Body of pancreas (tissue), 4 donors: ENCODE measurements at regions not wholly inside any gene's neighbourhood (a gene's known extent, or its start where the extent isn't known, plus 50 kb on each side); places are given as distances from the start of the nearest gene placed in this dataset.

Experiments
- ATAC-seq: fragments of 150-250 bp; one replicate; pipeline ENCODE4 v1.9.1; 2016
- DNase-seq, 4 donors: peaks; one replicate each; pipeline ENCODE4 v3.0.0-alpha.2; 2019
- H3K27ac ChIP-seq, 4 donors: fragments of 200-600 bp; sonication (generic); 1 replicate in 3 of 4; 2 replicates in 1 of 4; pipeline versions ENCODE4 v1.5.1 to v1.6.1; 2016 to 2019; ENCODE audit warnings: mild to moderate bottlenecking in 1 of 4, mixed read lengths in 1 of 4, moderate library complexity in 1 of 4
- H3K27me3 ChIP-seq, 2 donors: fragments of 200-600 bp; sonication (generic); one replicate each; pipeline ENCODE4 v1.6.0; 2016; ENCODE audit warnings: mild to moderate bottlenecking in 1 of 2
- H3K36me3 ChIP-seq, 2 donors: fragments of 200-600 bp; sonication (generic); replicated peaks in 1 of 2; 2 replicates each; pipeline ENCODE4 v1.5.1; 2016; ENCODE audit warnings: low read depth in 2 of 2; ENCODE audit not compliant: insufficient read depth in 1 of 2
- H3K4me1 ChIP-seq: fragments of 200-600 bp; sonication (generic); one replicate; pipeline ENCODE4 v1.6.0; 2016
- H3K4me3 ChIP-seq, 2 donors: fragments of 200-600 bp; sonication (generic); 1 replicate in 1 of 2; 2 replicates in 1 of 2; pipeline ENCODE4 v1.5.1; 2016 to 2019
- H3K9me3 ChIP-seq, 3 donors: fragments of 200-600 bp; sonication (generic); 1 replicate in 2 of 3; 2 replicates in 1 of 3; pipeline ENCODE4 v1.5.1; 2016
- POLR2A ChIP-seq, 3 donors: fragments of 450-650 bp; IDR thresholded peaks; one replicate each; pipeline ENCODE4 v1.6.1; 2016; ENCODE audit warnings: antibody characterized with exemption in 3 of 3, mild to moderate bottlenecking in 2 of 3
- WGBS, 2 donors: methylation state at CpG; one replicate each; pipeline ENCODE4 v1.1.5; 2017; 5-methylcytosine and 5-hydroxymethylcytosine counted together
- intact Hi-C: fragments of 100-400 bp; cut with DNase I; formaldehyde crosslinking; loops from one replicate; pipeline ENCODE4 v1.15.1; 2023
- TF ChIP-seq, protein P1 (sequence below), 7 experiments: fragments of 450-650 bp in 4 of 7; fragments of 200-600 bp in 3 of 7; sonication (generic) in 3 of 7; IDR thresholded peaks; one replicate each; pipeline ENCODE4 v1.5.1; 2016 to 2019; ENCODE audit warnings: antibody characterized with exemption in 7 of 7

DNA sequence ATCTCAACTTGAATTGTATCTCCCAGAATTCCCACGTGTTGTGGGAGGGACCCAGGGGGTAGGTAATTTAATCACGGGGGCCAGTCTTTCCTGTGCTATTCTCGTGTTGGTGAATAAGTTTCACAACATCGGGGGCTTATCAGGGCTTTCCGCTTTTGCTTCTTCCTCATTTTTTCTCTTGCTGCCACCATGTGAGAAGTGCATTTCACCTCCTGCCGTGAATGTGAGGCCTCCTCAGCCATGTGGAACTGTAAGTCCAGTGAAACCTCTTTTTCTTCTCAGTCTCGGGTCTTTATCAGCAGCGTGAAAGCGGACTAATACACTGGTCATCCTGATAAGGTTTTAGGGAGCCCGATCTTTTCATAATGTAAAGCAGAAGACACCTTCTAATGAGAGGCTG is 687.0 kb upstream of the FTMT start:
- H3K4me1 ChIP-seq = no peaks in the 10 kb centered on the region
- TF ChIP-seq POLR2A (IDR thresholded peaks at IDR 0.05) = no peak
- TF ChIP-seq, protein P1, sequence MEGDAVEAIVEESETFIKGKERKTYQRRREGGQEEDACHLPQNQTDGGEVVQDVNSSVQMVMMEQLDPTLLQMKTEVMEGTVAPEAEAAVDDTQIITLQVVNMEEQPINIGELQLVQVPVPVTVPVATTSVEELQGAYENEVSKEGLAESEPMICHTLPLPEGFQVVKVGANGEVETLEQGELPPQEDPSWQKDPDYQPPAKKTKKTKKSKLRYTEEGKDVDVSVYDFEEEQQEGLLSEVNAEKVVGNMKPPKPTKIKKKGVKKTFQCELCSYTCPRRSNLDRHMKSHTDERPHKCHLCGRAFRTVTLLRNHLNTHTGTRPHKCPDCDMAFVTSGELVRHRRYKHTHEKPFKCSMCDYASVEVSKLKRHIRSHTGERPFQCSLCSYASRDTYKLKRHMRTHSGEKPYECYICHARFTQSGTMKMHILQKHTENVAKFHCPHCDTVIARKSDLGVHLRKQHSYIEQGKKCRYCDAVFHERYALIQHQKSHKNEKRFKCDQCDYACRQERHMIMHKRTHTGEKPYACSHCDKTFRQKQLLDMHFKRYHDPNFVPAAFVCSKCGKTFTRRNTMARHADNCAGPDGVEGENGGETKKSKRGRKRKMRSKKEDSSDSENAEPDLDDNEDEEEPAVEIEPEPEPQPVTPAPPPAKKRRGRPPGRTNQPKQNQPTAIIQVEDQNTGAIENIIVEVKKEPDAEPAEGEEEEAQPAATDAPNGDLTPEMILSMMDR (IDR thresholded peaks at IDR 0.05) = no peak
- no peak for DNase-seq
- no peaks in the 10 kb centered on the region for H3K27me3 ChIP-seq
- no peaks in the 10 kb centered on the region for H3K9me3 ChIP-seq
- H3K4me3 ChIP-seq = no peak overlapping the region
- WGBS, 2 donors = 58 to 61% methylated on average over 10 of the region's 10 CpGs
- no peaks in the 10 kb centered on the region for H3K36me3 ChIP-seq
- H3K27ac ChIP-seq = no peak overlapping the region
- no peak for ATAC-seq
- intact Hi-C loops = no loop called here

DNA sequence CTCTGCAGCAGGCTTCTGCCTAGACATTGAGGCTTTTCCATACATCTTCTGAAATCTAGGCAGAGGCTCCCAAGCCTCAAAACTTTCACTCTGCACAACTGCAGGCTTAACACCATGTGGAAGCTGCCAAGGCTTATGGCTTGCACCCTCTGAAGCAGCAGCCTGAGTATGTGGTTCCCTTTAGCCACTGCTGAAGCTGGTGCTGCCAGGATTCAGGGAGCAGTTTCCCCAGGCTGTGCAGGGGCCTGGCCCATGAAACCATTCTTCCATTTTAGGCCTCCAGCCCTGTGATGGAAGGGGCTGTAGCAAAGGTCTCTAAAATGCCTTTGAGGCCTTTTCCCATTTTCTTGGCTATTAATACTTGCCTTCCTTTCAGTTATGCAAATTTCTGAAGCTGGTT is 680.3 kb upstream of the FTMT start:
- intact Hi-C loops = no loop called here
- no peak for ATAC-seq
- no peak for TF ChIP-seq POLR2A (IDR thresholded peaks at IDR 0.05)
- TF ChIP-seq, protein P1 (IDR thresholded peaks at IDR 0.05) = no peak

DNA sequence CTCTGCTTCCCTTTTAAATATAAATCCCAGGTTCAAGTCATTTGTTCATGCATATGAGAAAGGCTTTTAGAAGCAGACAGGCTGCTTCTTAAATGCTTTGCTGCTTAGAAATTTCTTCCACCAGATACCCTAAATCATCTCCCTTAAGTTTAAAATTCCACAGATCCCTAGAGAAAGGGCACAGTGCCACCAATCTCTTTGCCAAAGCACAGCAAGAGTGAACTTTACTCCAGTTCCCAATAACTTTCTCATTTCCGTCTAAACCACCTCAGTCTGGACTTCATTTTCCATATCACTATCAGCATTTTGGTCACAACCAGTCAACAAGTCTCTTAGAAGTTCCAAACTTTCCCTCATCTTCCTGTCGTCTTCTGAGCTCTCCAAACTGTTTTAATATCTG is 679.8 kb upstream of the FTMT start:
- 33 to 45% methylated on average over 2 of the region's 2 CpGs for WGBS, 2 donors
- H3K27ac ChIP-seq = no peak overlapping the region
- ATAC-seq (no peak), DNase-seq (no peak)
- intact Hi-C loops = no loop called here
- TF ChIP-seq, protein P1 (IDR thresholded peaks at IDR 0.05) = no peak
- no peak for TF ChIP-seq POLR2A (IDR thresholded peaks at IDR 0.05)
- no peaks in the 10 kb centered on the region for H3K4me1 ChIP-seq
- H3K36me3 ChIP-seq = no peaks in the 10 kb centered on the region
- no peaks in the 10 kb centered on the region for H3K9me3 ChIP-seq
- no peaks in the 10 kb centered on the region for H3K27me3 ChIP-seq
- no peak overlapping the region for H3K4me3 ChIP-seq

More for the DNA sequence above, 680.3 kb upstream of the FTMT start:
- Histone ChIP-seq H3K9me3 (no peaks in the 10 kb centered on the region), H3K4me3 (no peak overlapping the region), H3K27ac (no peak overlapping the region), H3K27me3 (no peaks in the 10 kb centered on the region), H3K36me3 (no peaks in the 10 kb centered on the region), H3K4me1 (no peaks in the 10 kb centered on the region)
- no peak for DNase-seq

DNA sequence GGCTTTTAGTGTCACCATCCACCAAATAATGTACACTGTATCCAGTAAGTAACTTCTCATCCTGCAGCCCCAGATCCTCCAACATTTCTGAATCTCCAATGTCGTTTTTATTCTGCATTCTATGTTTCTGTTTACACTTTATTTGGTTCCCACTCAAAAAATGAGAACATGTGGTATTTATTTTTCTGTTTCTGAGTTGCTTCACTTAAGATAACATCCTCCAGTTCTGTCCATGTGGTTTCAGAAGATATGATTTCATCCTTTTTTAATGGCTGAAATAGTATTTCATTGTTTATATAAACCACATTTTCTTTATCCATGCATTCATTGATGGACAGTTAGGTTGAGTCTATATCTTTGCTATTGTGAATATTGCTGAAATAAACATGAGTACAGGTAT is 677.3 kb upstream of the FTMT start:
- Histone ChIP-seq H3K27ac (no peak overlapping the region), H3K4me1 (no peaks in the 10 kb centered on the region), H3K9me3 (no peaks in the 10 kb centered on the region), H3K36me3 (no peaks in the 10 kb centered on the region), H3K4me3 (no peak overlapping the region), H3K27me3 (no peaks in the 10 kb centered on the region)
- no peak for DNase-seq
- TF ChIP-seq, protein P1 (IDR thresholded peaks at IDR 0.05) = no peak
- TF ChIP-seq POLR2A (IDR thresholded peaks at IDR 0.05) = no peak
- intact Hi-C loops = no loop called here
- 28 to 29% methylated on average over 1 of the region's 1 CpG for WGBS, 2 donors
- no peak for ATAC-seq

DNA sequence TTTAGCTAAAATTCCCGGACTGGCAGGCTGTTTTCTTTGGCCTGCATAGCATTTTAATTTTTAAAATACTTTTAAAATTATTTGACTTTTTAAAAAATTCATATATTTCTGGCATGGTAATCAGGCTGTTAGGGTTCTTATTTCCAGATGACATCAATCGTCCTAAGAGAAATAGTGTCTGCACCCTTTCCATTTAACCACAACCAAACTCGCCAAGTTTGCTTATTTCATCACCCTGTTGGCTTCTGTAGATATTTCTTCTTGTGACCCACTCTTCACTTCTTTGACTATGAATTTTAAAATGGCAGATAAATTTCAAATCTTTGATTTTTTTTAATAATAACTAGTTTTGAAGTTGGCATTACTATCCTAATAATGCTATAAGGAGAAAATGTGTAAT is 675.7 kb upstream of the FTMT start:
- WGBS, 2 donors = 71 to 79% methylated on average over 3 of the region's 3 CpGs
- Histone ChIP-seq H3K9me3 (no peaks in the 10 kb centered on the region), H3K4me1 (no peaks in the 10 kb centered on the region), H3K36me3 (no peaks in the 10 kb centered on the region), H3K4me3 (no peak overlapping the region), H3K27ac (no peak overlapping the region), H3K27me3 (no peaks in the 10 kb centered on the region)
- ATAC-seq (no peak), DNase-seq (no peak)
- no peak for TF ChIP-seq POLR2A (IDR thresholded peaks at IDR 0.05)
- intact Hi-C loops = no loop called here
